Adrenal gland (tissue), 9 donors: ENCODE measurements at regions not wholly inside any gene's neighbourhood (a gene's known extent, or its start where the extent isn't known, plus 50 kb on each side); places are given as distances from the start of the nearest gene placed in this dataset.

Experiments used
- DNase-seq, 7 donors: peaks; one replicate each; pipeline ENCODE4 v3.0.0-alpha.2; 2019 to 2020
- H3K27ac ChIP-seq, 5 donors: fragments of 200-600 bp; sonication (generic) in 4 of 5; 1 replicate in 3 of 5; 2 replicates in 2 of 5; pipeline versions ENCODE4 v1.5.1 to v1.8.0; 2016 to 2020; ENCODE audit warnings: mild to moderate bottlenecking in 1 of 5
- H3K27me3 ChIP-seq: fragments of 200-600 bp; 2 replicates; pipeline ENCODE4 v1.8.0; 2021
- H3K36me3 ChIP-seq, 2 donors: fragments of 200-600 bp; replicated peaks in 1 of 2; 1 replicate in 1 of 2; 2 replicates in 1 of 2; pipeline versions ENCODE4 v1.5.1 to v1.8.0; 2018 to 2022
- H3K4me1 ChIP-seq, 2 donors: fragments of 200-600 bp; replicated peaks in 1 of 2; 1 replicate in 1 of 2; 2 replicates in 1 of 2; pipeline versions ENCODE4 v1.5.1 to v1.8.0; 2018 to 2021
- H3K4me3 ChIP-seq, 4 donors: fragments of 200-600 bp; sonication (generic) in 3 of 4; one replicate each; pipeline ENCODE4 v1.5.1; 2016 to 2018
- H3K9me3 ChIP-seq, 3 donors: fragments of 200-600 bp; sonication (generic) in 1 of 3; replicated peaks in 1 of 3; 1 replicate in 2 of 3; 2 replicates in 1 of 3; pipeline versions ENCODE4 v1.5.1 to v1.8.0; 2016 to 2021
- CTCF ChIP-seq, 6 experiments: fragments of 450-650 bp in 4 of 6; fragments of 200-600 bp in 2 of 6; sonication (generic) in 1 of 6; IDR thresholded peaks; 1 replicate in 5 of 6; 2 replicates in 1 of 6; pipeline versions ENCODE4 v1.5.1 to v1.8.0; 2016 to 2021; ENCODE audit warnings: antibody characterized with exemption in 6 of 6, mild to moderate bottlenecking in 2 of 6, moderate library complexity in 1 of 6
- POLR2A ChIP-seq, 2 donors: fragments of 450-650 bp; IDR thresholded peaks; one replicate each; pipeline ENCODE4 v1.6.1; 2017; ENCODE audit warnings: antibody characterized with exemption in 2 of 2, mild to moderate bottlenecking in 2 of 2, moderate library complexity in 1 of 2
- WGBS, 4 donors: extraction: QIAGEN DNeasy Blood & Tissue Kit in 2 of 4; methylation state at CpG; one replicate each; pipeline versions ENCODE4 v1.1.5 to v1.1.7; 2013 to 2017; 5-methylcytosine and 5-hydroxymethylcytosine counted together
- intact Hi-C, 2 donors: fragments of 100-400 bp; cut with DNase I; formaldehyde crosslinking; loops; one replicate each; pipeline versions ENCODE4 v1.14.1 to v1.15.0; 2022 to 2023
- donor health status: healthy with polysubstance abuse.
- donor health status: Bipolar disorder and iron deficiency.
- donor health status: DM: yes; HTN: yes; CAD: no.
- donor health status: DM: no; HTN: no; CAD: no.
- donor health status: DM: no; HTN: no; CAD: no.

- H3K27me3 ChIP-seq, result no peaks in the 10 kb centered on the region
- WGBS, 4 donors, result 64 to 84% (median 73%) methylated on average over 4 of the region's 4 CpGs
- H3K36me3 ChIP-seq, result no peaks in the 10 kb centered on the region
- no peaks in the 10 kb centered on the region for H3K9me3 ChIP-seq
- H3K4me1 ChIP-seq, result no peaks in the 10 kb centered on the region
- no peak for DNase-seq
- intact Hi-C loops, result no loop called here
- H3K4me3 ChIP-seq, result no peak overlapping the region
- no peak for TF ChIP-seq POLR2A (IDR thresholded peaks at IDR 0.05)
- TF ChIP-seq CTCF (IDR thresholded peaks at IDR 0.05), result no peak
- H3K27ac ChIP-seq, result no peak overlapping the region
These were observed 88.3 kb upstream of the LRATD1 start for GRCh38 chr2:14544247-14544646.

- Histone ChIP-seq H3K27me3 (no peaks in the 10 kb centered on the region), H3K36me3 (no peaks in the 10 kb centered on the region), H3K9me3 (no peaks in the 10 kb centered on the region), H3K4me1 (no peaks in the 10 kb centered on the region), H3K27ac (no peak overlapping the region), H3K4me3 (no peak overlapping the region)
- intact Hi-C loops, result no loop called here
- DNase-seq, result no peak
- 84 to 98% (median 95%) methylated on average over 1 of the region's 1 CpG for WGBS, 4 donors
- no peak for TF ChIP-seq POLR2A (IDR thresholded peaks at IDR 0.05)
- no peak for TF ChIP-seq CTCF (IDR thresholded peaks at IDR 0.05)
These were observed 84.7 kb upstream of the LRATD1 start for GRCh38 chr2:14547830-14548229.

GRCh38 chr2:14550658-14551057, 81.9 kb upstream of the LRATD1 start:
- no peak overlapping the region for H3K27ac ChIP-seq
- H3K27me3 ChIP-seq, result no peaks in the 10 kb centered on the region
- no peaks in the 10 kb centered on the region for H3K36me3 ChIP-seq
- H3K4me3 ChIP-seq, result no peak overlapping the region
- H3K4me1 ChIP-seq, result no peaks in the 10 kb centered on the region
- intact Hi-C loops, result no loop called here
- 70 to 86% (median 75%) methylated on average over 3 of the region's 3 CpGs for WGBS, 4 donors
- no peak for DNase-seq
- TF ChIP-seq CTCF (IDR thresholded peaks at IDR 0.05), result no peak
- no peak for TF ChIP-seq POLR2A (IDR thresholded peaks at IDR 0.05)
- H3K9me3 ChIP-seq, result no peaks in the 10 kb centered on the region

- no peak for DNase-seq
- H3K27me3 ChIP-seq, result no peaks in the 10 kb centered on the region
These were observed 81.4 kb upstream of the LRATD1 start for GRCh38 chr2:14551069-14551468.

More at GRCh38 chr2:14551069-14551468, 81.4 kb upstream of the LRATD1 start:
- 60 to 78% (median 77%) methylated on average over 3 of the region's 3 CpGs for WGBS, 4 donors
- H3K4me3 ChIP-seq, result no peak overlapping the region
- H3K36me3 ChIP-seq, result no peaks in the 10 kb centered on the region
- TF ChIP-seq POLR2A (IDR thresholded peaks at IDR 0.05) (no peak), CTCF (IDR thresholded peaks at IDR 0.05) (no peak)
- H3K4me1 ChIP-seq, result no peaks in the 10 kb centered on the region
- H3K9me3 ChIP-seq, result no peaks in the 10 kb centered on the region
- H3K27ac ChIP-seq, result no peak overlapping the region
- intact Hi-C loops, result no loop called here
